Kidney epithelial cell (primary cell): ENCODE measurements at regions not wholly inside any gene's neighbourhood (a gene's known extent, or its start where the extent isn't known, plus 50 kb on each side); places are given as distances from the start of the nearest gene placed in this dataset.

Source experiments
- DNase-seq: peaks from one replicate; pipeline ENCODE4 v3.0.0-alpha.2; 2010; ENCODE audit warnings: low read depth
- H3K27me3 ChIP-seq: 2 replicates; pipeline ENCODE4 v1.6.0; 2011; ENCODE audit warnings: low read length; ENCODE audit not compliant: control insufficient read depth, insufficient read depth
- H3K36me3 ChIP-seq: 2 replicates; pipeline ENCODE4 v1.5.1; 2011; ENCODE audit warnings: low read length; ENCODE audit not compliant: control insufficient read depth, insufficient read depth
- H3K4me3 ChIP-seq: 2 replicates; pipeline ENCODE4 v1.5.1; 2011; ENCODE audit warnings: low read depth, mild to moderate bottlenecking, control low read depth, low read length
- TF ChIP-seq, protein P1 (sequence below): IDR thresholded peaks from 2 replicates; pipeline ENCODE4 v1.5.1; 2011; ENCODE audit warnings: mild to moderate bottlenecking, moderate library complexity, low read length, control low read depth, inconsistent platforms; ENCODE audit not compliant: insufficient read depth, poor library complexity, severe bottlenecking

GRCh38 chr15:77538027-77538451, 94.7 kb downstream of the LINGO1 start:
- TF ChIP-seq, protein P1, sequence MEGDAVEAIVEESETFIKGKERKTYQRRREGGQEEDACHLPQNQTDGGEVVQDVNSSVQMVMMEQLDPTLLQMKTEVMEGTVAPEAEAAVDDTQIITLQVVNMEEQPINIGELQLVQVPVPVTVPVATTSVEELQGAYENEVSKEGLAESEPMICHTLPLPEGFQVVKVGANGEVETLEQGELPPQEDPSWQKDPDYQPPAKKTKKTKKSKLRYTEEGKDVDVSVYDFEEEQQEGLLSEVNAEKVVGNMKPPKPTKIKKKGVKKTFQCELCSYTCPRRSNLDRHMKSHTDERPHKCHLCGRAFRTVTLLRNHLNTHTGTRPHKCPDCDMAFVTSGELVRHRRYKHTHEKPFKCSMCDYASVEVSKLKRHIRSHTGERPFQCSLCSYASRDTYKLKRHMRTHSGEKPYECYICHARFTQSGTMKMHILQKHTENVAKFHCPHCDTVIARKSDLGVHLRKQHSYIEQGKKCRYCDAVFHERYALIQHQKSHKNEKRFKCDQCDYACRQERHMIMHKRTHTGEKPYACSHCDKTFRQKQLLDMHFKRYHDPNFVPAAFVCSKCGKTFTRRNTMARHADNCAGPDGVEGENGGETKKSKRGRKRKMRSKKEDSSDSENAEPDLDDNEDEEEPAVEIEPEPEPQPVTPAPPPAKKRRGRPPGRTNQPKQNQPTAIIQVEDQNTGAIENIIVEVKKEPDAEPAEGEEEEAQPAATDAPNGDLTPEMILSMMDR, result no peak
- H3K4me3 ChIP-seq, result no peak overlapping the region
- peaks cover 13% of the 10 kb centered on the region for H3K27me3 ChIP-seq
- no peaks in the 10 kb centered on the region for H3K36me3 ChIP-seq
- DNase-seq, result no peak

GRCh38 chr15:77537006-77537405, 95.7 kb downstream of the LINGO1 start:
- peaks cover 17% of the 10 kb centered on the region for H3K27me3 ChIP-seq
- H3K4me3 ChIP-seq, result no peak overlapping the region
- H3K36me3 ChIP-seq, result no peaks in the 10 kb centered on the region
- TF ChIP-seq, protein P1, result no peak
- no peak for DNase-seq

- DNase-seq, result no peak
- no peak overlapping the region for H3K4me3 ChIP-seq
- H3K27me3 ChIP-seq, result peaks cover 23% of the 10 kb centered on the region
- H3K36me3 ChIP-seq, result no peaks in the 10 kb centered on the region
- TF ChIP-seq, protein P1, result no peak
Observed at GRCh38 chr15:77535845-77536244, 96.9 kb downstream of the LINGO1 start.
